ENCODE measurements at regions not wholly inside any gene's neighbourhood (a gene's known extent, or its start where the extent isn't known, plus 50 kb on each side); places are given as distances from the start of the nearest gene placed in this dataset.
"Not testable (repeated sequence)": the region's sequence is repeated elsewhere in the genome, so short reads cannot be mapped to it uniquely, and the experiment has no call there.

DNA sequence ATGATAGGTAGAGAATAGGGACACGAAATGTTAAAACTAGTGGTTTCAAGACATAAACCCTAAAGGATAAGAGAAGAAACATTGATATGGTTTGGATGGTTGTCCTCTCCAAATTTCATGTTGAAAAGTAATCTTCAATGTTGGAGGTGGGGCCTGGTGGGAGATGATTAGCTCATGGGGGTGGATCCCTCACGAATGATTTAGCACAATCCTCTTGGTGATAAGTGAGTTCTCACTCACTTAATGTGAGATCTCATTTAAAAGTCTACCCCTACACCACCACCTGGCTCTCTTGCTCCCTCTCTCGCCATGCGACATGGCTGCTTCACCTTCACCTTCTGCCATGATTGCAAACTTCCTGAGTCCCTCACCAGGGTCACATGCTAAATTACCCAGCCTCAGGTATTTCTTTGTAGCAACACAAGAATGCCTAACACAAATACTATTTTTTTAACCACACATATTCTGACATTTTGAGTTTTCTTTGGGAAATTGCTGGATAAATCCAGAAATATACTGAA lies 242.4 kb upstream of the PHF14 start:
- Mint-ChIP-seq H3K9me3 (no peaks in the 10 kb centered on the region), H3K4me3 (no peak overlapping the region), H3K36me3 (no peaks in the 10 kb centered on the region)

DNA sequence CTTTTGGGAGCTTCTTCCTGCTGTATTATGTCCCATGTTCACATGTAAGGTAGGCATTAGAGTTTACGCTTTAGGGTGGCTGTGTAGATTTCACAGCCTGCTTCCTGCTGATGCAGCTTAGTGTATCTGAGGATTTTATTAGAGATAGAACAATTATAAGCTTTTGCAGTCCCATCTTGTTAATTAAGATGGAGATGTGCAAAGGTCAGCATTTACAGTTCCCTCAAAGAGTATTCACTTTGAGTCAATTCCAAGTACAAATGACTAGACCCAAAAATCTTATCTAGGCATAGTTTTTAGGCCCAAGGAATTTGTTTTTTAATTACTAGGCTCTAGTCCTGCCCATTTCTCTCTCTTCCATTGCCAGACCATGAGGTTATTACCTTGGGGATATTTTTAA lies 239.9 kb upstream of the PHF14 start:
- H3K9me3 Mint-ChIP-seq = no peaks in the 10 kb centered on the region
- peaks cover 0 to 7% of the 10 kb centered on the region in 2 donors for H3K27me3 Mint-ChIP-seq
- no peak for ATAC-seq
- no peak overlapping the region for H3K4me3 Mint-ChIP-seq
- H3K36me3 Mint-ChIP-seq = no peaks in the 10 kb centered on the region
- no peak overlapping the region for H3K27ac Mint-ChIP-seq
- DNase-seq (ENCODE audit: low spot score) = no peak
- no peaks in the 10 kb centered on the region for H3K4me1 Mint-ChIP-seq (ENCODE audit: low read depth in 2 of 2)

More for the DNA sequence above, 242.4 kb upstream of the PHF14 start:
- no peaks in the 10 kb centered on the region for H3K4me1 Mint-ChIP-seq (ENCODE audit: low read depth in 2 of 2)
- no peak for ATAC-seq
- no peak for DNase-seq (ENCODE audit: low spot score)
- no peak overlapping the region for H3K27ac Mint-ChIP-seq
- H3K27me3 Mint-ChIP-seq = peaks cover 0 to 7% of the 10 kb centered on the region in 2 donors

DNA sequence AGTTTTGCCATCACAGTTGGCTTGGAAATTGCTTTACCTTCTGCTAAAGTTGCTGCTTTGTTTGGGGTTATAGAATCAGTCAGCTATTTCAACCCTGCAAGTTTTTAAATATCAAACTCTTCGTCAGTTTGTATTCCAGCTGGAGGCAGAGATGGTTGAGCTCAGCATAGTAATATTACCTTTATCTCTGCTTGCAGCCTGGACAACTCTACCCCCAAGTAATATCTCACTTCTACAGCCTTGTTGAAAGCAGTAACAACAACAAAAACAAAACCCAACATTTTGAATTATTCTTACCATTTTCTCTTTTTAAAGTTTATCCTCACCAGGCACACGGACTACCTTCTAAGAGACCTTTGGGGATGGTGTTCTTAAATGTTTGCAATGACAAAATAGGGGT lies 239.1 kb upstream of the PHF14 start:
- Mint-ChIP-seq H3K36me3 (no peaks in the 10 kb centered on the region), H3K27me3 (peaks cover 0 to 7% of the 10 kb centered on the region in 2 donors), H3K4me3 (no peak overlapping the region), H3K9me3 (no peaks in the 10 kb centered on the region), H3K27ac (no peak overlapping the region), H3K4me1 (ENCODE audit: low read depth in 2 of 2) (no peaks in the 10 kb centered on the region)
- ATAC-seq = no peak
- no peak for DNase-seq (ENCODE audit: low spot score)

DNA sequence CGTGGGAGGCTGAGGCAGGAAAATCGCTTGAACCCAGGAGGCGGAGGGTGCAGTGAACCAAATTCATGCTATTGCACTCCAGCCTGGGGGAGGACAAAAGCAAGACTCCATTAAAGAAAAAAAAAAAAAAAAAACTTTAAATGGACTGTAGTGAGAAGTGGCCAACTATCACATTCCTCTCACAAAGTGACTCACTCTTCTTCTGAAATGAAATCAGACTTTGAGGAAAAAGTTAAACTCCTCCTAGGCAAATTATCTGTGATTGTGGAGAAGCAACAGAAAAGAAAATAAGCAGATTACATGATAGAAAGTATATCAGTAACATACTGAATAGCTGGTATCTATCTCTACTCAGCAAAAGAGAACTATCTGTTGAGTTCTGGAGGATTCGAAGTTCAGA lies 234.3 kb upstream of the PHF14 start:
- Mint-ChIP-seq H3K4me1 (ENCODE audit: low read depth in 2 of 2) (no peaks in the 10 kb centered on the region), H3K36me3 (peaks cover 6% of the 10 kb centered on the region), H3K27ac (no peak overlapping the region), H3K9me3 (peaks cover 8% of the 10 kb centered on the region), H3K4me3 (no peak overlapping the region), H3K27me3 (no peaks in the 10 kb centered on the region)
- ATAC-seq (no peak), DNase-seq (ENCODE audit: low spot score) (no peak)

- ATAC-seq = no peak
- H3K9me3 Mint-ChIP-seq = peaks cover 18% of the 10 kb centered on the region
- no peaks in the 10 kb centered on the region for H3K27me3 Mint-ChIP-seq
- H3K27ac Mint-ChIP-seq = no peak overlapping the region
- H3K4me1 Mint-ChIP-seq (ENCODE audit: low read depth in 2 of 2) = no peaks in the 10 kb centered on the region
- peaks cover 12% of the 10 kb centered on the region for H3K36me3 Mint-ChIP-seq
- no peak for DNase-seq (ENCODE audit: low spot score)
- no peak overlapping the region for H3K4me3 Mint-ChIP-seq
Measured at GRCh38 chr7:10740805-10741204, 232.9 kb upstream of the PHF14 start.

- no peaks in the 10 kb centered on the region for H3K4me1 Mint-ChIP-seq (ENCODE audit: low read depth in 2 of 2)
- H3K36me3 Mint-ChIP-seq = peaks cover 7% of the 10 kb centered on the region
- no peak for DNase-seq (ENCODE audit: low spot score)
- no peaks in the 10 kb centered on the region for H3K27me3 Mint-ChIP-seq
- H3K27ac Mint-ChIP-seq = no peak overlapping the region
- H3K4me3 Mint-ChIP-seq = no peak overlapping the region
- no peak for ATAC-seq
- H3K9me3 Mint-ChIP-seq = peaks cover 14% of the 10 kb centered on the region
Measured at GRCh38 chr7:10756981-10757380, 216.7 kb upstream of the PHF14 start.

DNA sequence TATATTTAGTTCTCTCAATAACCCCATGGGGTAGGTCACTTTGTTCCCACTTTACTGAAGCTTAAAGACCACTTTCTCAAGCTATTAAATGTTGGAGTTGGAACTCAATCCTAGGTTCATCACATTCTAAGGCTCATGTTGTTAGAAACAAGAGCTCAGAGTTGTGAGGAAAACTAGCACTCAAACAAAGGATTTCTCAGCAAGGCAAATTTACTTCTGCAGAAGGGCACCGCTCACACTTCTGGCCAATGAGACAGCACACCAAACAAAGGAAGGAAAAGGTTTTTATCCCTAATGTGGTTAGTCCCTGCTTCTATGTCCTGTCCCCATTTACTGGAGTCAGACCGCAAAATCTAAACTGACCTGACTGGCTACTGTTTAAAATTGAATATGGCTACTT lies 214.6 kb upstream of the PHF14 start:
- Mint-ChIP-seq H3K9me3 (peaks cover 14% of the 10 kb centered on the region), H3K4me1 (ENCODE audit: low read depth in 2 of 2) (no peaks in the 10 kb centered on the region), H3K36me3 (peaks cover 7% of the 10 kb centered on the region), H3K27me3 (no peaks in the 10 kb centered on the region), H3K27ac (no peak overlapping the region), H3K4me3 (no peak overlapping the region)
- DNase-seq (ENCODE audit: low spot score) (no peak), ATAC-seq (no peak)

DNA sequence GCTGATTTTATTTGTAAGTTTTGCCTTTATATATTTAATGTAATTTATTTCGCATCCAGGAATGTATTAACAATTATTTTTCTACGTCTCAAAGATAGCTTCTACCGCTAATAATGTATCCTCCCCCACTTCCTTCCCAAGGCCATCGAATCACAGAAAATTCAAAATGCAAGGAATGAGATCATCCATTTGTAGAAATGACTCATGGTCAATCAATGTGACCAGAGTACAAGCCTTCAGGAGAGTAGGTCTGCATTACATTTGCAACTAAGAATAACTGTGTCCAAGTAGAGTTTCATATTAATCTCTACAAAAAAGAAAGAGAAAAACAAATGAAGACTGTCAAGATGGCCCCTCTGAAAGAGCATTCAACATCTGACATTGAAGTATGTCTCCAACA lies 205.9 kb upstream of the PHF14 start:
- Mint-ChIP-seq H3K4me1 (ENCODE audit: low read depth in 2 of 2) (no peaks in the 10 kb centered on the region), H3K27ac (no peak overlapping the region)

DNA sequence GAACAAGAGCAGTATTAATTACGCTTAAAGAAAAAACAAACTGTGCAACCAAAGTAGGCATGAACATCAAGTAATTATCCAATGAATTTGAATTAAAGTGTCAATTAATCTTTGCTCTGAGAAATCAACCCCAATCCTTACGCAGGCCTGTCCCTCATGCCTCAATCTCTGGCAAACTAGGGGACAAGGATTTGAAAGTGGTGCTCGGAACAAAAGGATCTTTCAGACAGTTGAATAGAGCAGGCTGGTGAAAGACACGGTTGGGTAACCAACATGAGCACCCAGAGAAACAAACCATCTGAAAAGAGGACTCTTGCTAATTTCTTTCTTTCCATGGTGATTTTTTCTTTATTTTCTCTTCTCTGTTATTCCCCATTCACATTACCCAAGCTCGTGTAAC lies 203.5 kb upstream of the PHF14 start:
- DNase-seq (ENCODE audit: low spot score) (no peak), ATAC-seq (no peak)
- Mint-ChIP-seq H3K9me3 (peaks cover 3% of the 10 kb centered on the region), H3K4me3 (no peak overlapping the region), H3K27me3 (no peaks in the 10 kb centered on the region), H3K27ac (no peak overlapping the region), H3K4me1 (ENCODE audit: low read depth in 2 of 2) (no peaks in the 10 kb centered on the region), H3K36me3 (no peaks in the 10 kb centered on the region)

More for the DNA sequence above, 205.9 kb upstream of the PHF14 start:
- H3K4me3 Mint-ChIP-seq = no peak overlapping the region
- H3K27me3 Mint-ChIP-seq = peaks cover 0 to 2% of the 10 kb centered on the region in 2 donors
- H3K9me3 Mint-ChIP-seq = peaks cover 3% of the 10 kb centered on the region
- ATAC-seq (no peak), DNase-seq (ENCODE audit: low spot score) (no peak)
- no peaks in the 10 kb centered on the region for H3K36me3 Mint-ChIP-seq

DNA sequence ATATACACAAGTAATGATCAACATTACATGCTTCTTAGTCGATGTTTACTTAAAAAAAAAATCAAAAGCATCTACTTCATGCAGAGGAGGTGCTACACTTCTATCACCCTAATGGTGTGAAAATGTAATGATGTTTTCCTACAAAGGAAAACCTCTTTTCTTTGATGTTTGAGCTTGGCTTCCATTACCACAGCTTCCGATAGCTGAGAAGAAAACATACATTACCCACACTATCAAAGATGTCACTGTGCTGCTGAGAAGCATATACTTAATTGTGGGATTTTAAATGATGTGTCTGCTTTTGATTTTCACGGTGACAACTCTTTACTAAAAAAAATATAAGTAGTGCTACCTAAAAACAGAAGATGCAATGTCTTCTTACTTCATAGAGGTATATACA lies 200.2 kb upstream of the PHF14 start:
- no peak for ATAC-seq
- DNase-seq (ENCODE audit: low spot score) = no peak
- Mint-ChIP-seq H3K36me3 (no peaks in the 10 kb centered on the region), H3K4me3 (no peak overlapping the region), H3K9me3 (peaks cover under 1% of the 10 kb centered on the region), H3K27ac (no peak overlapping the region), H3K4me1 (ENCODE audit: low read depth in 2 of 2) (no peaks in the 10 kb centered on the region), H3K27me3 (no peaks in the 10 kb centered on the region)

DNA sequence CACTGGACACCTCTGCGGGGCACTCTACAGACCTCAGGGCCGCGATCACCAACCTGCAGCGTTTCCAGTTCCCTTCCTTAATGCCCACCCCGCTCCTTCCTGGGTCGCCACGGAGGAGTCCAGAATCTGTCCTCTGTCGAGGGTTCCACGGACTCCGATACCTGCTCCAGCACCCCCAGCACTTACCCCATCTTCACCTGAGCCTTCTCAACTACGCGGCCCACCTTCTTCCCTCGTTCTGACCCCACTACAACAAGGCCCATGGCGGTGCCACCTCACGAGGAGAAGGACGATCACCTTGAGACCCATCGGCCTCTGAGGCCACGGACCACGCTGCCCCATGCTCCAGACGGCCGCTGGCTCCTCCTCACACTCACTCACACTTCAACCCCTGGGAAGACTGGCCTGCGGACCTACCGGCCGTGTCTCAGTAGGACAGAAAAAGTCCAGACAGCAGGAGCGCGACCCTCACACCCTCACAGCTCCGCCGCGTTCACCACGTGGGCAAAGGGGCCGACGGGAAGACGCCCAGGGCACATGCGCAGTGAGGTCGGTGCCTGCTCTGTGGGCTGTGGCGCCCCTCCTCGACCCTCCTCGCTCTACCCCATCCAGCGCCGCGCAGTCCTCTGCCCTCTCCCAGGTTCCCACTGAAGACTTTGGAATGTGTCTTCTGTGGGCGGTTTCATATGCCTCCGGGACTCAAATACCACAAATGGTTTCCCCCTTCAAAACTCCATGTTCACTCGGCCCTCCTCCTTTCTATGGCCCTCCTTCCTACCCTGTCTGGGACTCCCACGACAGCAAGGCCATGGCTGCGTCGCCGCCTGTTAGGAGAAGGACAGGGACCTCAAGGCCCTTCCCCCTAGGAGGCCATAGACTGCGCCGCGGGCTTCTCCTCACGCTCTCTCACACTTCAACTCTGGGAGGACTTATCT lies 193.9 kb upstream of the PHF14 start:
- Mint-ChIP-seq H3K4me1 (ENCODE audit: low read depth in 2 of 2) (no peaks in the 10 kb centered on the region), H3K9me3 (peaks cover 2% of the 10 kb centered on the region)
- no peak for ATAC-seq

GRCh38 chr7:10780400-10780747 lies 193.3 kb upstream of the PHF14 start:
- DNase-seq (ENCODE audit: low spot score) (no peak), ATAC-seq (no peak)
- Mint-ChIP-seq H3K4me3 (no peak overlapping the region), H3K9me3 (peaks cover 2% of the 10 kb centered on the region), H3K4me1 (ENCODE audit: low read depth in 2 of 2) (no peaks in the 10 kb centered on the region), H3K36me3 (no peaks in the 10 kb centered on the region), H3K27me3 (peaks cover 0 to 4% of the 10 kb centered on the region in 2 donors), H3K27ac (no peak overlapping the region)

More for the DNA sequence above, 193.9 kb upstream of the PHF14 start:
- H3K4me3 Mint-ChIP-seq = no peak overlapping the region
- H3K27ac Mint-ChIP-seq = no peak overlapping the region
- no peaks in the 10 kb centered on the region for H3K36me3 Mint-ChIP-seq
- H3K27me3 Mint-ChIP-seq = peaks cover 0 to 4% of the 10 kb centered on the region in 2 donors
- DNase-seq (ENCODE audit: low spot score) = no peak

- not testable (repeated sequence) for H3K4me3 Mint-ChIP-seq, H3K27me3 Mint-ChIP-seq
Measured at GRCh38 chr7:10786976-10787375, 186.7 kb upstream of the PHF14 start.

GRCh38 chr7:10789170-10789569 lies 184.5 kb upstream of the PHF14 start:
- Mint-ChIP-seq H3K9me3 (peaks cover 2% of the 10 kb centered on the region), H3K27me3 (peaks cover 0 to 5% of the 10 kb centered on the region in 2 donors), H3K4me1 (ENCODE audit: low read depth in 2 of 2) (no peaks in the 10 kb centered on the region), H3K4me3 (no peak overlapping the region), H3K27ac (no peak overlapping the region), H3K36me3 (no peaks in the 10 kb centered on the region)
- DNase-seq (ENCODE audit: low spot score) (no peak), ATAC-seq (no peak)

More at GRCh38 chr7:10786976-10787375, 186.7 kb upstream of the PHF14 start:
- H3K9me3 Mint-ChIP-seq; H3K36me3 Mint-ChIP-seq; H3K27ac Mint-ChIP-seq; ATAC-seq; H3K4me1 Mint-ChIP-seq (ENCODE audit: low read depth in 2 of 2); DNase-seq (ENCODE audit: low spot score): not testable (repeated sequence)
